H9 (cell line): ENCODE measurements at regions not wholly inside any gene's neighbourhood (a gene's known extent, or its start where the extent isn't known, plus 50 kb on each side); places are given as distances from the start of the nearest gene placed in this dataset.

ENCODE experiments used
- DNase-seq: peaks from one replicate; pipeline ENCODE4 v3.0.0-alpha.2; 2017
- H2AFZ ChIP-seq: one replicate; pipeline ENCODE4 v1.6.1; 2013; ENCODE audit warnings: mild to moderate bottlenecking, low read length, control low read depth, moderate library complexity
- H2AK5ac ChIP-seq: 2 replicates; pipeline ENCODE4 v1.6.1; 2013; ENCODE audit warnings: low read length, control low read depth, mixed read lengths; ENCODE audit not compliant: insufficient read length
- H2BK120ac ChIP-seq: one replicate; pipeline ENCODE4 v1.6.1; 2013; ENCODE audit warnings: low read depth, mild to moderate bottlenecking, low read length, control low read depth, inconsistent platforms; ENCODE audit not compliant: poor library complexity, severe bottlenecking
- H2BK12ac ChIP-seq: 2 replicates; pipeline ENCODE4 v1.6.1; 2013; ENCODE audit warnings: low read length, control low read depth, mixed read lengths, low read depth; ENCODE audit not compliant: insufficient read length
- H2BK15ac ChIP-seq: 2 replicates; pipeline ENCODE4 v1.6.1; 2013; ENCODE audit warnings: low read depth, low read length, control low read depth
- H2BK20ac ChIP-seq: one replicate; pipeline ENCODE4 v1.6.1; 2013; ENCODE audit warnings: low read depth, mild to moderate bottlenecking, low read length, control low read depth, inconsistent platforms; ENCODE audit not compliant: poor library complexity, severe bottlenecking
- H2BK5ac ChIP-seq: 2 replicates; pipeline ENCODE4 v1.6.1; 2013; ENCODE audit warnings: low read length, control low read depth, mixed read lengths; ENCODE audit not compliant: insufficient read length
- H3K14ac ChIP-seq: 2 replicates; pipeline ENCODE4 v1.6.1; 2013; ENCODE audit warnings: low read length, control low read depth; ENCODE audit not compliant: insufficient read depth
- H3K18ac ChIP-seq: 2 replicates; pipeline ENCODE4 v1.6.1; 2013; ENCODE audit warnings: low read depth, mild to moderate bottlenecking, mixed read lengths, low read length, control low read depth; ENCODE audit not compliant: insufficient read length
- H3K23ac ChIP-seq: 2 replicates; pipeline ENCODE4 v1.6.1; 2013; ENCODE audit warnings: low read length, control low read depth, mixed read lengths, low read depth; ENCODE audit not compliant: insufficient read length
- H3K23me2 ChIP-seq: 2 replicates; pipeline ENCODE4 v1.6.1; 2013; ENCODE audit warnings: low read depth, mild to moderate bottlenecking, mixed read lengths, low read length, control low read depth; ENCODE audit not compliant: insufficient read length, poor library complexity, severe bottlenecking
- H3K27ac ChIP-seq: 2 replicates; pipeline ENCODE4 v1.5.1; 2013; ENCODE audit warnings: low read length, control low read depth, mixed read lengths, low read depth; ENCODE audit not compliant: insufficient read length
- H3K27me3 ChIP-seq: 2 replicates; pipeline ENCODE4 v1.6.1; 2013; ENCODE audit warnings: low read length, control low read depth, inconsistent platforms; ENCODE audit not compliant: insufficient read depth
- H3K4ac ChIP-seq: 2 replicates; pipeline ENCODE4 v1.6.1; 2013; ENCODE audit warnings: low read depth, mild to moderate bottlenecking, control low read depth, inconsistent platforms, low read length, moderate library complexity
- H3K4me1 ChIP-seq: 2 replicates; pipeline ENCODE4 v1.6.1; 2013; ENCODE audit warnings: low read length, control low read depth, inconsistent platforms; ENCODE audit not compliant: insufficient read depth
- H3K4me2 ChIP-seq: 2 replicates; pipeline ENCODE4 v1.6.1; 2013; ENCODE audit warnings: low read length, control low read depth, mixed read lengths; ENCODE audit not compliant: insufficient read length, insufficient read depth
- H3K56ac ChIP-seq: 2 replicates; pipeline ENCODE4 v1.6.1; 2013; ENCODE audit warnings: low read depth, mild to moderate bottlenecking, mixed read lengths, low read length, control low read depth; ENCODE audit not compliant: insufficient read length
- H3K79me1 ChIP-seq: 2 replicates; pipeline ENCODE4 v1.6.1; 2013; ENCODE audit warnings: low read depth, mild to moderate bottlenecking, moderate library complexity, low read length, control low read depth, inconsistent platforms; ENCODE audit not compliant: insufficient read depth, poor library complexity, severe bottlenecking
- H3K79me2 ChIP-seq: 2 replicates; pipeline ENCODE4 v1.6.1; 2013; ENCODE audit warnings: low read length, control low read depth, inconsistent platforms; ENCODE audit not compliant: insufficient read depth
- H3K9ac ChIP-seq: 2 replicates; pipeline ENCODE4 v1.6.1; 2013; ENCODE audit warnings: low read length, control low read depth, mixed read lengths; ENCODE audit not compliant: insufficient read length; ENCODE audit errors: extremely low read depth
- H3K9me3 ChIP-seq: one replicate; pipeline ENCODE4 v1.6.1; 2013; ENCODE audit warnings: low read depth, low read length, inconsistent platforms; ENCODE audit not compliant: control insufficient read depth
- H3T11ph ChIP-seq: one replicate; pipeline ENCODE4 v1.6.1; 2013; ENCODE audit warnings: mild to moderate bottlenecking, low read length, control low read depth, inconsistent platforms
- H4K20me1 ChIP-seq: one replicate; pipeline ENCODE4 v1.6.1; 2013; ENCODE audit not compliant: control insufficient read depth, insufficient read length, insufficient read depth
- H4K5ac ChIP-seq: 2 replicates; pipeline ENCODE4 v1.6.1; 2013; ENCODE audit warnings: low read depth, mild to moderate bottlenecking, mixed read lengths, low read length, control low read depth; ENCODE audit not compliant: insufficient read length
- H4K8ac ChIP-seq: replicated peaks from 2 replicates; pipeline ENCODE4 v1.6.1; 2013; ENCODE audit warnings: low read length, control low read depth, mixed read lengths, low read depth; ENCODE audit not compliant: insufficient read length
- H4K91ac ChIP-seq: 2 replicates; pipeline ENCODE4 v1.6.1; 2013; ENCODE audit warnings: low read depth, mild to moderate bottlenecking, moderate library complexity, mixed read lengths, low read length, control low read depth; ENCODE audit not compliant: insufficient read length
- H3K27ac Mint-ChIP-seq, 3 experiments: 2 replicates in 2 of 3; 3 replicates in 1 of 3; pipeline ENCODE4 v1.8.0; 2020 to 2021; ENCODE audit warnings: mixed read lengths in 3 of 3, mild to moderate bottlenecking in 1 of 3, moderate library complexity in 1 of 3
- H3K27me3 Mint-ChIP-seq: 2 replicates; pipeline ENCODE4 v1.8.0; 2021; ENCODE audit warnings: low read depth, mild to moderate bottlenecking, moderate library complexity, mixed read lengths
- H3K36me3 Mint-ChIP-seq, 3 experiments: 2 replicates in 2 of 3; 3 replicates in 1 of 3; pipeline ENCODE4 v1.8.0; 2020 to 2021; ENCODE audit warnings: low read depth in 3 of 3, mixed read lengths in 3 of 3; ENCODE audit not compliant: insufficient read depth in 1 of 3
- H3K4me1 Mint-ChIP-seq, 2 experiments: 2 replicates each; pipeline ENCODE4 v1.8.0; 2020; ENCODE audit warnings: mixed read lengths in 2 of 2
- H3K4me3 Mint-ChIP-seq, 2 experiments: 2 replicates in 1 of 2; 3 replicates in 1 of 2; pipeline ENCODE4 v1.8.0; 2020 to 2021; ENCODE audit warnings: mild to moderate bottlenecking in 2 of 2, mixed read lengths in 2 of 2, moderate library complexity in 1 of 2
- H3K9me3 Mint-ChIP-seq, 2 experiments: 2 replicates in 1 of 2; 3 replicates in 1 of 2; pipeline ENCODE4 v1.8.0; 2020; ENCODE audit warnings: mild to moderate bottlenecking in 2 of 2, mixed read lengths in 2 of 2, moderate library complexity in 1 of 2
- CTCF ChIP-seq: fragments of 200-600 bp; sonication (generic); conservative IDR thresholded peaks from 3 replicates; pipeline ENCODE4 v1.8.0; 2021; ENCODE audit warnings: antibody characterized with exemption, mild to moderate bottlenecking
- WGBS: extraction: QIAGEN DNeasy Blood & Tissue Kit; methylation state at CpG from one replicate; pipeline ENCODE4 v1.1.7; 2013; ENCODE audit warnings: missing lambda C conversion rate, low lambda C conversion rate, mixed read lengths; ENCODE audit not compliant: insufficient read length; ENCODE audit errors: extremely low coverage; 5-methylcytosine and 5-hydroxymethylcytosine counted together

GRCh38 chr4:107363125-107363524, 327.0 kb upstream of the DKK2 start:
- no peak overlapping the region for H3K4me3 Mint-ChIP-seq
- no peak overlapping the region for H3K23ac ChIP-seq
- H4K8ac ChIP-seq = no peak overlapping the region
- no peak overlapping the region for H3K14ac ChIP-seq
- H2BK20ac ChIP-seq = no peak overlapping the region
- no peak overlapping the region for H2BK120ac ChIP-seq
- no peak overlapping the region for H4K91ac ChIP-seq
- no peak overlapping the region for H2BK12ac ChIP-seq
- H3K9me3 ChIP-seq = no peaks in the 10 kb centered on the region
- H2BK15ac ChIP-seq = no peak overlapping the region
- no peaks in the 10 kb centered on the region; the same call in 1 of the 2 replicates for H3K4me1 ChIP-seq
- H3K4me1 Mint-ChIP-seq = peaks cover 25 to 26% of the 10 kb centered on the region in 2 experiments
- H3K9me3 Mint-ChIP-seq = peaks cover 0 to 3% of the 10 kb centered on the region in 2 experiments; a peak in 2 of 5 replicates
- no peak overlapping the region for H3T11ph ChIP-seq
- H3K79me2 ChIP-seq = no peaks in the 10 kb centered on the region
- no peak overlapping the region for H2AK5ac ChIP-seq
- H2AFZ ChIP-seq = no peak overlapping the region
- no peak overlapping the region for H2BK5ac ChIP-seq
- H3K36me3 Mint-ChIP-seq = no peaks in the 10 kb centered on the region
- no peak overlapping the region for H4K5ac ChIP-seq
- no peaks in the 10 kb centered on the region for H3K79me1 ChIP-seq
- no peak for DNase-seq
- H3K4me2 ChIP-seq = no peak overlapping the region
- no peak overlapping the region; a peak in 1 of 7 replicates for H3K27ac Mint-ChIP-seq
- WGBS = no CpG with 5 or more reads among the region's 2 CpGs
- H3K9ac ChIP-seq = no peak overlapping the region
- no peak overlapping the region for H3K56ac ChIP-seq
- H3K23me2 ChIP-seq = no peaks in the 10 kb centered on the region
- no peak for TF ChIP-seq CTCF
- H3K27ac ChIP-seq = no peak overlapping the region
- H3K27me3 ChIP-seq = no peaks in the 10 kb centered on the region
- no peak overlapping the region for H3K18ac ChIP-seq
- no peaks in the 10 kb centered on the region for H4K20me1 ChIP-seq
- no peak overlapping the region for H3K4ac ChIP-seq
- H3K27me3 Mint-ChIP-seq = no peaks in the 10 kb centered on the region
